GM20000 (cell line): ENCODE measurements at regions not wholly inside any gene's neighbourhood (a gene's known extent, or its start where the extent isn't known, plus 50 kb on each side); places are given as distances from the start of the nearest gene placed in this dataset.

Experiments
- DNase-seq: peaks from one replicate; pipeline ENCODE4 v3.0.0; 2012; ENCODE audit warnings: low spot score
- TF ChIP-seq, protein P1 (sequence below): IDR thresholded peaks from 2 replicates; pipeline ENCODE4 v1.5.1; 2012; ENCODE audit warnings: mild to moderate bottlenecking, control low read depth; ENCODE audit errors: extremely low read depth, missing control alignments

DNA sequence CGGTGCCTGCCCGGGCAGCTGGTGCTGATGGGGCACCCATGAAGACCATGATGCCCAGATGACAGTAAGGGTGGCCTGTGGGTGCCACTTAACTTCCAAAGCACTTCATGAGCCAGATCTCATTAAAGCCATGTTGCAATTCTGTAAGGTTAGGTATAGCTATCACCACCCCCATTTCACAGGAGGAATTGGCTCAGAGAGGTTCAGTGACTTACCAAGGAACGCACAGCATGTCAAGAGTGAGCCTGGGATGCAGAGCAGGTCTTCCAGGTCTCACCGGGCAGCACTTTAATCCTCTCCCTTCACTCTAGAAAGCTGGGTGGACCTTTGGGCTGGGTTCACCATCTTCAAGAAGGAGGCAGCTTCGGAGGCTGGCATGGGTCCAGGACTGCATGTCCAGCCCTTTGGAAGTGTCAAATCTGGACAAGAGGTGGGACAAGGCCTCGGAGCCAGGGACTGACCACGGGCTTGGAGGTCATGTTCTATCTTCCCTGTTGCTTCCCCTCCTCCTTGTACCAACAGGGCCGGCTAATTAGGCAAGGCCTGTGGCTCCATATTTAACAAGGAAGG lies 189.8 kb downstream of the URI1 start:
- DNase-seq, result no peak
- TF ChIP-seq, protein P1, sequence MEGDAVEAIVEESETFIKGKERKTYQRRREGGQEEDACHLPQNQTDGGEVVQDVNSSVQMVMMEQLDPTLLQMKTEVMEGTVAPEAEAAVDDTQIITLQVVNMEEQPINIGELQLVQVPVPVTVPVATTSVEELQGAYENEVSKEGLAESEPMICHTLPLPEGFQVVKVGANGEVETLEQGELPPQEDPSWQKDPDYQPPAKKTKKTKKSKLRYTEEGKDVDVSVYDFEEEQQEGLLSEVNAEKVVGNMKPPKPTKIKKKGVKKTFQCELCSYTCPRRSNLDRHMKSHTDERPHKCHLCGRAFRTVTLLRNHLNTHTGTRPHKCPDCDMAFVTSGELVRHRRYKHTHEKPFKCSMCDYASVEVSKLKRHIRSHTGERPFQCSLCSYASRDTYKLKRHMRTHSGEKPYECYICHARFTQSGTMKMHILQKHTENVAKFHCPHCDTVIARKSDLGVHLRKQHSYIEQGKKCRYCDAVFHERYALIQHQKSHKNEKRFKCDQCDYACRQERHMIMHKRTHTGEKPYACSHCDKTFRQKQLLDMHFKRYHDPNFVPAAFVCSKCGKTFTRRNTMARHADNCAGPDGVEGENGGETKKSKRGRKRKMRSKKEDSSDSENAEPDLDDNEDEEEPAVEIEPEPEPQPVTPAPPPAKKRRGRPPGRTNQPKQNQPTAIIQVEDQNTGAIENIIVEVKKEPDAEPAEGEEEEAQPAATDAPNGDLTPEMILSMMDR, result no peak

DNA sequence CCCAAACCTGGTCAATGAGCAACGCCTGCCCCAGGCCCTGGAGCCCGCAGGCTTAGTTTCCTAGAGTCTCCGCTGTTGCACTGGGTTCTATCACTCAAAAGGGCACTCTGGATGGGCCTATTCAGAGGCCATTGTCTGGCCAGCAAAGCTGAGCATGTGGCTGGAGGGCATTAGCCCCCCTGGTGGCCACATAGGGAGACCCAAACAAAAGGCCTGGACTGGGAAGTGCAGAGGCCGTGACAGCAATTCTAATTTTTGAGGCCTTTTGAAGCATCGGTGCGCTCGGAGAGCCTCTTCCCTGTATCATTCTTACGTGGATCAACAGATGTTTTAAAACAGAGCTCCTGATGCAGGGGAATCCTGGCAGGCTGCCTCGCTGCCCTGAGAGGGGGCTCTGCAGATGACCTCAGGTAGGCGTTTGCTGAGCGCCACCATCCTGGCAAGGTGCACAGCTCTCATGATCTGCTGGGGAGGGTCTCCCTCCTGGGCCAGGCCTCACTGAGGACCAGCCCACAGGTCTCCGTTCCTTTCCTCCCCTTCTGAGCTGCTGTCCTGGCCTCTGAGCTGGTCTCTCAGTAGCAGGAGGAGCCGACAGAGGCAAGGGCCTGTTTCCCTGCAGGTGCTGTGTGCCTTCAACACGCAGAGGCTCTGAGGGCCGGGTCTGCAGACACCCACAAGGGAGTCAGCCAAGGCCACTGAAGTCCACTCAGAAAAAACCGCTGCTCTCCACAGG lies 190.5 kb downstream of the URI1 start:
- TF ChIP-seq, protein P1, result no peak
- no peak for DNase-seq

DNA sequence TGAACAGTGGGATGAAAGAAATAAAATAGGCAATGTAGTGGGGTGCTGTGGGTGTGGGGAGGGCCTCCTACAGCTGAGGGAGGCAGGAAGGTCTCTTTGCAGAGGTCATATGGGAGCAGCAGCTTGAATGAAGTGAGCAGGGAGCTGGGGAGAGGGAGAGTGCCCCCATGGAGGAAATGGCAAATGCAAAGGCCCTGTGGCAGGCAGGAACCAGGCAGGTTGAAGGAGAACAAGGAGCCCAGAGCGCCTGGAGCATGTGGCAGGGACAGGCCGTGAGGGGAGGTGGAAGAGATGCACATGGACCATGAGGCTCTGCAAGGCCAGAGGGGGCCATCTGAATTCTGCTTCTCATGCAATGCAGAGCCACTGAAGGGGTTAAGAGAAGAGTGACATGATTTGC lies 191.8 kb downstream of the URI1 start:
- TF ChIP-seq, protein P1, result no peak
- DNase-seq, result no peak

DNA sequence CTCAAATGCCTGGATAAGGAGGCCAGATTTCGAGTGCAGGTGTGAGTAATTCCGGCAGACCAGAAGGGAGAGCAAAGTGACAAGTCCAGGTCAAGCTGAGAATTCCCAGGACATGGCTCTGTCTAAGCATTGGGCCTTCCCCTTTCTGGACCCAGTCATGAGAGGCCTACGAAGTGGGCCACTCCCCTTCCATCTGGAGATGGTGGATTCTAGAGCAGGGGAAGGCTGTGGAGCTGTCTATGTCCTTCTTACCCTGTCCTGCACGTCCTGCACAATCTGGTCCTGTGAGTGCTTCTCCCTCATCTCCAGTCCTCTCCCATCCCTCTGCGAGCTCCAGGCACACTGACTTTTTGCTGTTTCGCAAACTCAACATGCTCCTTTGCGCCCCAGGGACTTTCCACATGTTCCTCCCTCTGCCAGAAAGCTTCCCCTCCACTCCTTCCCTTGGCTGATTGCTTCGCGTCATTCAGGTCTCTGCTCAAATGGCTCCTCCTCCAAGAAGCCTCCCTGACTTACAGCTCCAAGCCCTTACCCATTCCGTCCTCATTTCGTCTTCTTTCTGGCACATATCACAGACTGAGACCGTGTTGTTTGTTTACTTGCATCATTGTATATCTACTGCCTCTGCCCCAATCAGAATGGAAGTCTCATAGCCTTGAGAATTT lies 193.2 kb downstream of the URI1 start:
- DNase-seq, result no peak
- TF ChIP-seq, protein P1, result no peak

DNA sequence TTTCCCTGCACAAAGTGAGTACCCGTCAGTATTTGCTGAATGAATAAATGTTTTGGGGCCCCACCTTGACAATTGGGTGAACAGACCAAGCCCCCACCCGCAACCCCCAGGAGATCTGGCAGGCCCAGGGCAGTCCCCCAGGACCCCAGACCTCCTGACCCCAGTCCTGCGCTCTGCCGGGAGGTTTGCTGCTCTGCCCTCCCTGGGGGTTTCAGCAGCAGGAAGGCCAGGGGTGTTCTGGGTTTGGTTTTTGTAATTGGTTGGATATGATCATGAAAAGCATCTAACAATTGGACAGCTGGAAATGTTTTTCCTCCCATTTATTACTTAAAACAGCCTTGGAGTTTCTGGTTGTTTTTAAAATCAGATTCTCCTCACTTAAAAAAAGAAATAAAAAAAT lies 193.8 kb downstream of the URI1 start:
- DNase-seq, result no peak
- TF ChIP-seq, protein P1, result no peak

DNA sequence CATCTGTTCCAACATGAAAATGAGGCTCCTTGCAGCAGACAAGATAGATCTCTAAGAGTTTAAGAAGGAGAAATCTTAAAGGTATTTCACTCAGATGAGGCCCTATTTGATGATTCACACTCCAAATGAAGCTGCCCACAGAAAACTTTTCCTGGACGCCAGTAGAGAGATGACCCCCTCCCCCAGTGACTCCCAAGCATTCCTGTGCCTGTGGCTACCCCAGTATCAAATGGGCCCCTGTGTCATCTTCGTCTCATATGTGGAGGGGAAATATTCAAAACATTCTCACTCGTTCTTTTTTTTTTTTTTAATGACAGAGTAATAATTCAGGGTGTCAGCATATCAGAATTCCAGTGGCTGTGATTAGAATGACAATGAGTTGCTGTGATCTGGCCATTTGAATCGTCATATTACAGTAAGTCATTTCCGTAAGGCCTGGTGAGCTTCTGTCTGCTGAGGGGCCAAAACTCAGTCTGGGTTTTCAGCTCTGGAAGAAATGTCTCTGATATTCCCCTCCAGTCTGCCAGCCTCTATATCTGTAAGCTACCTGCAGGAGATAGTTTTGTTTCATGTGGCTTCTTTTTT lies 194.7 kb downstream of the URI1 start:
- no peak for DNase-seq
- TF ChIP-seq, protein P1, result no peak

DNA sequence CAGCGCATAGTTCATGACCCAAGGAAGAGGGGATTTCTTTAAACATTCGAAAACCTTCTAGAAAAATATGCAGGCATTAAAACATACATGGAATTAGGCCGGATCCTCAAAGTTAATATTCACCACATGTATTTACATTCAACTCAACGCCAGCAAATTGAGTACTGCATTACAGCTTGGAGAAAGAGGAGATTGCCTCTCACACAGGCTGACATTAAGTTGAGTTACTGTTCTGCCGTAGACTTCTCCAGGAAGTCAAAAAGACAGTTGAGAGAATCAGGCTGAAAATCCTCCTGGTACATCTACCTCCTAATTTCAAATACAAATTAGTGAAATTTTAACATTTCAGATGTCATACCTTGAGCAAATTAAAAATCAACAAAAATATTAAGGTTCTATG lies 195.7 kb downstream of the URI1 start:
- TF ChIP-seq, protein P1, result no peak
- no peak for DNase-seq
